ENCODE measurements at regions not wholly inside any gene's neighbourhood (a gene's known extent, or its start where the extent isn't known, plus 50 kb on each side); places are given as distances from the start of the nearest gene placed in this dataset.
A peak's percentile ranks its signal among the peaks of the same experiment; 100 is the strongest.

DNA sequence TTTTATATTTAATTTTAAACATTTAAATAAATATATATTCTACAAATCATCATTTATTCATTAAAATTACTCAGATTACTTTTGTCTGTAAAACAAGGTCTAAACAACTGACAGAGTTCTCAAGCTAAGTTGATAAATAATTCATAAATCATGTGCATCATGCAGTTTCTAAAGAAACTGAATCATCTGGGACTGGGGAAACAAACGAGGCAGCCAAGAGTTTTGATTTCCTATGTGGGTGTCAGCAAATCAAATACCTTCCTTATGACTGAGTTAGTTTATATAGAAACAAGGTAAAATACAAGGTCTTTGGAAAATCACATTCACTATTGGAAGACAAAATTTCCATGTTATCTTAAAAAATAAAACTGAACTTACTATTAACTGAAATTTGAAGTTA, 149.9 kb upstream of the BEND6 start:
- BruUV-seq (replicated peaks), result no TSS peak
- Histone ChIP-seq H3K9me3 (ENCODE audit: low read depth, low read length, poor library complexity, severe bottlenecking) (no peaks in the 10 kb centered on the region), H3K27ac (ENCODE audit: low read depth, low read length, poor library complexity, severe bottlenecking) (no peak overlapping the region), H3K4me3 (ENCODE audit: low read depth, low read length, poor library complexity, severe bottlenecking) (no peak overlapping the region), H3K4me1 (ENCODE audit: insufficient read depth, low read length, poor library complexity, severe bottlenecking) (peaks cover 41% of the 10 kb centered on the region), H3K27me3 (replicated peaks; ENCODE audit: insufficient read depth, low read depth, low read length, poor library complexity) (no peaks in the 10 kb centered on the region), H3K36me3 (ENCODE audit: insufficient read depth, low read length, poor library complexity, severe bottlenecking) (no peaks in the 10 kb centered on the region)
- intact Hi-C loops (cut with micrococcal nuclease; ENCODE audit: unreplicated experiment), result no loop called here
- POLR2A ChIA-PET (ENCODE audit: low non-redundant PET), result no interaction called here
- TF ChIP-seq, protein P1, sequence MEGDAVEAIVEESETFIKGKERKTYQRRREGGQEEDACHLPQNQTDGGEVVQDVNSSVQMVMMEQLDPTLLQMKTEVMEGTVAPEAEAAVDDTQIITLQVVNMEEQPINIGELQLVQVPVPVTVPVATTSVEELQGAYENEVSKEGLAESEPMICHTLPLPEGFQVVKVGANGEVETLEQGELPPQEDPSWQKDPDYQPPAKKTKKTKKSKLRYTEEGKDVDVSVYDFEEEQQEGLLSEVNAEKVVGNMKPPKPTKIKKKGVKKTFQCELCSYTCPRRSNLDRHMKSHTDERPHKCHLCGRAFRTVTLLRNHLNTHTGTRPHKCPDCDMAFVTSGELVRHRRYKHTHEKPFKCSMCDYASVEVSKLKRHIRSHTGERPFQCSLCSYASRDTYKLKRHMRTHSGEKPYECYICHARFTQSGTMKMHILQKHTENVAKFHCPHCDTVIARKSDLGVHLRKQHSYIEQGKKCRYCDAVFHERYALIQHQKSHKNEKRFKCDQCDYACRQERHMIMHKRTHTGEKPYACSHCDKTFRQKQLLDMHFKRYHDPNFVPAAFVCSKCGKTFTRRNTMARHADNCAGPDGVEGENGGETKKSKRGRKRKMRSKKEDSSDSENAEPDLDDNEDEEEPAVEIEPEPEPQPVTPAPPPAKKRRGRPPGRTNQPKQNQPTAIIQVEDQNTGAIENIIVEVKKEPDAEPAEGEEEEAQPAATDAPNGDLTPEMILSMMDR (conservative IDR thresholded peaks at IDR 0.05; ENCODE audit: low read depth, low read length), result no peak
- no peak for TF ChIP-seq EZH2 (IDR thresholded peaks at IDR 0.05; ENCODE audit: borderline replicate concordance, low read depth, low read length, poor library complexity, severe bottlenecking)
- CTCF ChIA-PET, result interaction anchor here (0.5 to 0.6 kb wide), 2 partner anchors 91 to 690 kb away, joined by 3 read pairs; no protein-coding TSS in a partner anchor
- DNase-seq (ENCODE audit: low spot score), result peak; percentile 72

DNA sequence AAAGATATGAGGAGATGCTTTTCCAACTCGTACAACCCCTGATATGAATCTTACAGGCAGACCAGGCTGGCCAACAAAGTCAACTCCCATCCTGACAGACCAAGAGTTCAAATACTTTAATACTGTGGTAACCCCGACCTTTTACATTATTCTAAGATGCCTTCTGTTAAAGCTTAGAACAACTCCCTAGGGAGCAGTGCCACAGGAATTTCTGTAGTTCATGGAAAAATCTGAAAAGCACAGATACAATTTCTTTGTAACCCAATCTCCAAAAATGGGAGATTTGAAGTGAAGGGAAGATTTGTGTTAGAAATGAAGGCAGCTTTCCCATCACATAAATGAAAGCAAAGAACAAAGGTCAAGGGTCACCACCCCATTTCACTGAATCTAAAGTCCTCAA, 151.3 kb upstream of the BEND6 start:
- intact Hi-C loops (cut with micrococcal nuclease; ENCODE audit: unreplicated experiment), result no loop called here
- DNase-seq (ENCODE audit: low spot score), result peak; percentile 47
- peaks cover 42% of the 10 kb centered on the region for H3K4me1 ChIP-seq (ENCODE audit: insufficient read depth, low read length, poor library complexity, severe bottlenecking)
- H3K27ac ChIP-seq (ENCODE audit: low read depth, low read length, poor library complexity, severe bottlenecking), result no peak overlapping the region
- H3K4me3 ChIP-seq (ENCODE audit: low read depth, low read length, poor library complexity, severe bottlenecking), result no peak overlapping the region
- no peak for TF ChIP-seq EZH2 (IDR thresholded peaks at IDR 0.05; ENCODE audit: borderline replicate concordance, low read depth, low read length, poor library complexity, severe bottlenecking)
- TF ChIP-seq, protein P1 (conservative IDR thresholded peaks at IDR 0.05; ENCODE audit: low read depth, low read length), result no peak
- ChIA-PET CTCF (no interaction called here), POLR2A (ENCODE audit: low non-redundant PET) (no interaction called here)
- BruUV-seq (replicated peaks), result no TSS peak
- H3K9me3 ChIP-seq (ENCODE audit: low read depth, low read length, poor library complexity, severe bottlenecking), result no peaks in the 10 kb centered on the region
- H3K36me3 ChIP-seq (ENCODE audit: insufficient read depth, low read length, poor library complexity, severe bottlenecking), result no peaks in the 10 kb centered on the region
- H3K27me3 ChIP-seq (replicated peaks; ENCODE audit: insufficient read depth, low read depth, low read length, poor library complexity), result no peaks in the 10 kb centered on the region

DNA sequence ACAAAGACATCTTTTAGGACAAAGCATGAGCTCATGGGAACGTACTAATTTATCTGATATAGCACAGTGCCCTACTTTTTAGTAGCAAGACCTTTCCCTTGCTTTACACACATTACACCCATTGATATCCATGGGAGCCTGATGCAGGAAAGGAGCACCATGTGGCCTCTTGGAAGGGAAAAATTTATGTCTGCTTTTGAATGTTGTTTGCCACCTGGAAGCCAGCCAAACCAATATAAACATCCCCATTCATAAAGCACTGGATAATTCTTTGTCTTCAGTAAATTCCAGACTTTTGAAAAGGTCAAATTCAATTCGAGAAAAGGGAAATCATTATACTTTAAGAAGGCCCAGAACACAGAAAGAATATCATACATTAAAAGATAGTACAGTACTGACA, 152.3 kb upstream of the BEND6 start:
- no TSS peak for BruUV-seq (replicated peaks)

More for the DNA sequence above, 152.3 kb upstream of the BEND6 start:
- H3K36me3 ChIP-seq (ENCODE audit: insufficient read depth, low read length, poor library complexity, severe bottlenecking), result no peaks in the 10 kb centered on the region
- H3K27me3 ChIP-seq (replicated peaks; ENCODE audit: insufficient read depth, low read depth, low read length, poor library complexity), result no peaks in the 10 kb centered on the region
- DNase-seq (ENCODE audit: low spot score), result peak; percentile 71
- no peak for TF ChIP-seq EZH2 (IDR thresholded peaks at IDR 0.05; ENCODE audit: borderline replicate concordance, low read depth, low read length, poor library complexity, severe bottlenecking)
- TF ChIP-seq, protein P1 (conservative IDR thresholded peaks at IDR 0.05; ENCODE audit: low read depth, low read length), result no peak
- H3K27ac ChIP-seq (ENCODE audit: low read depth, low read length, poor library complexity, severe bottlenecking), result no peak overlapping the region
- no peaks in the 10 kb centered on the region for H3K9me3 ChIP-seq (ENCODE audit: low read depth, low read length, poor library complexity, severe bottlenecking)
- ChIA-PET POLR2A (ENCODE audit: low non-redundant PET) (no interaction called here), CTCF (no interaction called here)
- intact Hi-C loops (cut with micrococcal nuclease; ENCODE audit: unreplicated experiment), result no loop called here
- peaks cover 45% of the 10 kb centered on the region for H3K4me1 ChIP-seq (ENCODE audit: insufficient read depth, low read length, poor library complexity, severe bottlenecking)
- H3K4me3 ChIP-seq (ENCODE audit: low read depth, low read length, poor library complexity, severe bottlenecking), result no peak overlapping the region
